Activated naive CD4-positive, alpha-beta T cell treated with Interleukin-2 at 50 U/mL for 16 hours (primary cell): ENCODE measurements at regions not wholly inside any gene's neighbourhood (a gene's known extent, or its start where the extent isn't known, plus 50 kb on each side); places are given as distances from the start of the nearest gene placed in this dataset.
"Not testable (repeated sequence)": the region's sequence is repeated elsewhere in the genome, so short reads cannot be mapped to it uniquely, and the experiment has no call there.

Experiments
- DNase-seq: peaks from one replicate; pipeline ENCODE4 v3.0.0-alpha.2; 2020

- no peak for DNase-seq
These were observed 65.7 kb upstream of the INSIG1 start for GRCh38 chr7:155231941-155232340.

- no peak for DNase-seq
These were observed 64.8 kb upstream of the INSIG1 start for GRCh38 chr7:155232911-155233310.

GRCh38 chr7:155233311-155234157, 64.1 kb upstream of the INSIG1 start:
- no peak for DNase-seq

- no peak for DNase-seq
These were observed 63.6 kb upstream of the INSIG1 start for GRCh38 chr7:155234158-155234492.

- no peak for DNase-seq
These were observed 62.5 kb upstream of the INSIG1 start for GRCh38 chr7:155234950-155235789.

- DNase-seq = no peak
These were observed 61.3 kb upstream of the INSIG1 start for GRCh38 chr7:155236386-155236785.

- no peak for DNase-seq
These were observed 60.4 kb upstream of the INSIG1 start for GRCh38 chr7:155237297-155237696.

- DNase-seq = no peak
These were observed 59.9 kb upstream of the INSIG1 start for GRCh38 chr7:155237730-155238129.

GRCh38 chr7:155239431-155240087, 58.1 kb upstream of the INSIG1 start:
- not testable (repeated sequence) for DNase-seq

GRCh38 chr7:155244675-155245074, 53.0 kb upstream of the INSIG1 start:
- no peak for DNase-seq

- DNase-seq = no peak
These were observed 50.0 kb upstream of the INSIG1 start for GRCh38 chr7:155247479-155248365.
